ENCODE measurements at regions not wholly inside any gene's neighbourhood (a gene's known extent, or its start where the extent isn't known, plus 50 kb on each side); places are given as distances from the start of the nearest gene placed in this dataset.

DNA sequence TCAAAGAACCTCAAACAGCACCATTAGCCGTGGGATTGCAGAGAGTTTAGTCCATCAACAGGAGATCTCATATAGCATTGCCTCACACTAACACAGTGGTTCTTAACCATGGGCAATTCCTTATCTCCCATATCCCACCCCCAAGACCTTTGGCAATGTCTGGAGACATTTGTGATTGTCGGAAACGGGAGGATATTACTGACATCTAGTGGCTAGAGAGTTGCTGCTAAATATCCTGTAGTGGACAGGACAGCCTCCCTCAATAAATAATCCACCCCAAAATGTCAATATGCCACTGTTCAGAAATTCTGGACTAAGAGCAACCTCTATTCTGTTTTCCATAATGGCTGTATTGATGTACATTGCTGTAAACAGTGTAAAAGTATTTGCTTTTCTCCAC is 210.1 kb upstream of the CCN2 start:
- H3K27me3 ChIP-seq (replicated peaks; ENCODE audit: insufficient read depth, low read length) = no peaks in the 10 kb centered on the region
- H3K36me3 ChIP-seq (replicated peaks; ENCODE audit: insufficient read depth, low read length) = no peaks in the 10 kb centered on the region
- H3F3A ChIP-seq (ENCODE audit: insufficient read depth, low read length) = no peaks in the 10 kb centered on the region
- DNase-seq = peak; percentile 30
- no peaks in the 10 kb centered on the region for H3K9me2 ChIP-seq (replicated peaks; ENCODE audit: insufficient read depth, low read length)
- H3K9me3 ChIP-seq (replicated peaks; ENCODE audit: insufficient read depth, low read length) = no peaks in the 10 kb centered on the region
- no peak overlapping the region for H3K4me2 ChIP-seq (ENCODE audit: low read depth, low read length)
- H4K20me1 ChIP-seq (ENCODE audit: insufficient read depth, low read length) = no peaks in the 10 kb centered on the region
- H3K27ac ChIP-seq (ENCODE audit: low read length) = no peak overlapping the region
- no peak overlapping the region for H3K9ac ChIP-seq (ENCODE audit: low read length)
- no peak overlapping the region for H3K4me3 ChIP-seq (ENCODE audit: low read length)
- no peaks in the 10 kb centered on the region for H3K4me1 ChIP-seq (ENCODE audit: low read length)
- H2AFZ ChIP-seq (ENCODE audit: low read length) = no peak overlapping the region
- H3K79me2 ChIP-seq (ENCODE audit: low read length) = no peaks in the 10 kb centered on the region
- TF ChIP-seq, protein P1, sequence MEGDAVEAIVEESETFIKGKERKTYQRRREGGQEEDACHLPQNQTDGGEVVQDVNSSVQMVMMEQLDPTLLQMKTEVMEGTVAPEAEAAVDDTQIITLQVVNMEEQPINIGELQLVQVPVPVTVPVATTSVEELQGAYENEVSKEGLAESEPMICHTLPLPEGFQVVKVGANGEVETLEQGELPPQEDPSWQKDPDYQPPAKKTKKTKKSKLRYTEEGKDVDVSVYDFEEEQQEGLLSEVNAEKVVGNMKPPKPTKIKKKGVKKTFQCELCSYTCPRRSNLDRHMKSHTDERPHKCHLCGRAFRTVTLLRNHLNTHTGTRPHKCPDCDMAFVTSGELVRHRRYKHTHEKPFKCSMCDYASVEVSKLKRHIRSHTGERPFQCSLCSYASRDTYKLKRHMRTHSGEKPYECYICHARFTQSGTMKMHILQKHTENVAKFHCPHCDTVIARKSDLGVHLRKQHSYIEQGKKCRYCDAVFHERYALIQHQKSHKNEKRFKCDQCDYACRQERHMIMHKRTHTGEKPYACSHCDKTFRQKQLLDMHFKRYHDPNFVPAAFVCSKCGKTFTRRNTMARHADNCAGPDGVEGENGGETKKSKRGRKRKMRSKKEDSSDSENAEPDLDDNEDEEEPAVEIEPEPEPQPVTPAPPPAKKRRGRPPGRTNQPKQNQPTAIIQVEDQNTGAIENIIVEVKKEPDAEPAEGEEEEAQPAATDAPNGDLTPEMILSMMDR (IDR thresholded peaks at IDR 0.05; ENCODE audit: low read length) = peak; percentile 54
- no peak for TF ChIP-seq EZH2phosphoT487 (IDR thresholded peaks at IDR 0.05; ENCODE audit: low read length)

DNA sequence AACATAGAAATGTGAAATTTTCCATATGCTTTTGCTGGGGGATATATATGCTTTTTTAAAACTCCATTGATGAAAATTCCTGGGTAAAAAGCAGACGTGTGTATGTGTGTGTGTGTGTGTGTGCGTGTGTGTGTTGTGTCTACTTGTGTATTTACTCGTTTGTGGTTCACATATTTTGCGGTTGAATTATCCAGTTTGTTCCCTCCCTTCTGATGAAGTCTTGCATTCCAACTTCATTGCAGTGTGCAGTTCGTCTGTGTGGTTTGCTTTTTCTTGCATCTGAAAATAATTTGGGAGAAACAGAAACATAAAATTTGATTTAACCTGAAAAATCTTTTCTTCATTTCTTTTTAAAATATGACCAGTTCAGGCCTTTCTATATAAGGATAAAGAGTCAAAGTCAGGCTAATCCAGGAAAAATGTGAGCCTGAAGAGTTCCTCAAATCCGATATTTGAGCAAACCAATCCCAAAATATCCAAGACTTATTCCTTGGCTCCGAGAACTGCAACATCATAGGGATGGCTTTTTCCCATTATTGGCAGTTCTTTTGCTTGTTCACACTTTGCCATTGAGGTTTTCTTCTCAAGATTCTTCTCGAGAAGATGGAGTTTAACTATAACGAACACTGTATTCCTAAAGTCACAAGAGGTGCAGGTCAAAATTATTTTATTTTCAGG is 202.2 kb upstream of the CCN2 start:
- no peaks in the 10 kb centered on the region for H3K79me2 ChIP-seq (ENCODE audit: low read length)
- no peaks in the 10 kb centered on the region for H3K9me3 ChIP-seq (replicated peaks; ENCODE audit: insufficient read depth, low read length)
- H3K4me1 ChIP-seq (ENCODE audit: low read length) = no peaks in the 10 kb centered on the region
- H4K20me1 ChIP-seq (ENCODE audit: insufficient read depth, low read length) = no peaks in the 10 kb centered on the region
- no peak overlapping the region for H3K4me2 ChIP-seq (ENCODE audit: low read depth, low read length)
- H3F3A ChIP-seq (ENCODE audit: insufficient read depth, low read length) = no peaks in the 10 kb centered on the region
- H3K9me2 ChIP-seq (replicated peaks; ENCODE audit: insufficient read depth, low read length) = no peaks in the 10 kb centered on the region
- TF ChIP-seq EZH2phosphoT487 (IDR thresholded peaks at IDR 0.05; ENCODE audit: low read length) (no peak), EZH2 (optimal IDR thresholded peaks at IDR 0.05; ENCODE audit: low read depth, low read length) (no peak)
- TF ChIP-seq, protein P1 (IDR thresholded peaks at IDR 0.05; ENCODE audit: low read length) = no peak
- H3K27ac ChIP-seq (ENCODE audit: low read length) = no peak overlapping the region
- H3K36me3 ChIP-seq (replicated peaks; ENCODE audit: insufficient read depth, low read length) = no peaks in the 10 kb centered on the region
- no peak overlapping the region for H3K9ac ChIP-seq (ENCODE audit: low read length)
- no peak overlapping the region for H3K4me3 ChIP-seq (ENCODE audit: low read length)
- no peaks in the 10 kb centered on the region for H3K27me3 ChIP-seq (replicated peaks; ENCODE audit: insufficient read depth, low read length)
- no peak for DNase-seq
- H2AFZ ChIP-seq (ENCODE audit: low read length) = no peak overlapping the region

DNA sequence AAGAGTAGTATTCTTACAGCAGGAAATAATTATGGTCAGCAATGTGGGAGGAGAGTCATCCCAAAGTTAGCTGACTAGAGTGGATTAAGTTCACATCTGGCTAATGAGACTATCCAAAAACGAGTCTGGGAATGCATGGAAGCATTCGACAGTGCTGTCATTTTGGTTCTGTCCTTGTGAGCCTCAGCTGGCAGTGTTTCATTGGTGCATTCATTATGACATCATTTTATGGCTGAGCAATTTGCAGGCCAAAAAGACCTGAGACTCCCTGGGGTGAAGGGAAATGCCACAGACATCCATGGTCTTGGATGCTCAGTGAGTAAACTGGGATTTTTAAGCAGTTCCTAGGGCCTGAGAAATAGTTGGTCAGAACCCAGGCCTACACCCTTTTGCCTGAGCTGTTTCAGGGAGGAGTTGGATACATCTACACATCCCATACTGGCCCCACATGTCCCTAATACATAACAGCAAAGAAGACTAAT is 196.4 kb upstream of the CCN2 start:
- no peak overlapping the region for H3K4me3 ChIP-seq (ENCODE audit: low read length)
- no peak for DNase-seq
- H4K20me1 ChIP-seq (ENCODE audit: insufficient read depth, low read length) = no peaks in the 10 kb centered on the region
- H3K27me3 ChIP-seq (replicated peaks; ENCODE audit: insufficient read depth, low read length) = no peaks in the 10 kb centered on the region
- H3K27ac ChIP-seq (ENCODE audit: low read length) = no peak overlapping the region
- H3K36me3 ChIP-seq (replicated peaks; ENCODE audit: insufficient read depth, low read length) = no peaks in the 10 kb centered on the region
- H3K4me1 ChIP-seq (ENCODE audit: low read length) = no peaks in the 10 kb centered on the region
- H3K4me2 ChIP-seq (ENCODE audit: low read depth, low read length) = no peak overlapping the region
- no peaks in the 10 kb centered on the region for H3K9me3 ChIP-seq (replicated peaks; ENCODE audit: insufficient read depth, low read length)
- H3K79me2 ChIP-seq (ENCODE audit: low read length) = no peaks in the 10 kb centered on the region
- H3K9ac ChIP-seq (ENCODE audit: low read length) = no peak overlapping the region
- no peaks in the 10 kb centered on the region for H3K9me2 ChIP-seq (replicated peaks; ENCODE audit: insufficient read depth, low read length)
- TF ChIP-seq EZH2 (optimal IDR thresholded peaks at IDR 0.05; ENCODE audit: low read depth, low read length) (no peak), EZH2phosphoT487 (IDR thresholded peaks at IDR 0.05; ENCODE audit: low read length) (no peak)
- TF ChIP-seq, protein P1 (IDR thresholded peaks at IDR 0.05; ENCODE audit: low read length) = no peak
- no peaks in the 10 kb centered on the region for H3F3A ChIP-seq (ENCODE audit: insufficient read depth, low read length)
- H2AFZ ChIP-seq (ENCODE audit: low read length) = no peak overlapping the region

Measured in MM.1S (cell line).